ENCODE measurements at regions not wholly inside any gene's neighbourhood (a gene's known extent, or its start where the extent isn't known, plus 50 kb on each side); places are given as distances from the start of the nearest gene placed in this dataset.

GRCh38 chr20:52422574-52423336 lies 231.2 kb upstream of the ZFP64 start:
- no peaks in the 10 kb centered on the region for H3K4me1 Mint-ChIP-seq (ENCODE audit: low read depth, unreplicated experiment)
- H3K9me3 ChIP-seq, result peaks cover 12% of the 10 kb centered on the region; the same call in 1 of the 2 replicates
- peaks cover 12% of the 10 kb centered on the region for H3K27me3 Mint-ChIP-seq (ENCODE audit: insufficient read depth, unreplicated experiment)
- no peaks in the 10 kb centered on the region for H3K27me3 ChIP-seq (replicated peaks; ENCODE audit: control insufficient read depth, insufficient read depth, low read length)
- H3K36me3 Mint-ChIP-seq (ENCODE audit: insufficient read depth, unreplicated experiment), result no peaks in the 10 kb centered on the region
- H3K4me1 ChIP-seq, result no peaks in the 10 kb centered on the region
- ChIA-PET CTCF (no interaction called here), POLR2A (no interaction called here)
- no peak overlapping the region for H3K4me3 Mint-ChIP-seq (ENCODE audit: unreplicated experiment)
- intact Hi-C loops (cut with micrococcal nuclease; ENCODE audit: unreplicated experiment), result no loop called here
- no peak for DNase-seq
- no peaks in the 10 kb centered on the region for H3K36me3 ChIP-seq (ENCODE audit: control insufficient read depth, insufficient read depth, low read length)
- no peak overlapping the region for H3K27ac Mint-ChIP-seq (ENCODE audit: unreplicated experiment)
- TF ChIP-seq, protein P1, sequence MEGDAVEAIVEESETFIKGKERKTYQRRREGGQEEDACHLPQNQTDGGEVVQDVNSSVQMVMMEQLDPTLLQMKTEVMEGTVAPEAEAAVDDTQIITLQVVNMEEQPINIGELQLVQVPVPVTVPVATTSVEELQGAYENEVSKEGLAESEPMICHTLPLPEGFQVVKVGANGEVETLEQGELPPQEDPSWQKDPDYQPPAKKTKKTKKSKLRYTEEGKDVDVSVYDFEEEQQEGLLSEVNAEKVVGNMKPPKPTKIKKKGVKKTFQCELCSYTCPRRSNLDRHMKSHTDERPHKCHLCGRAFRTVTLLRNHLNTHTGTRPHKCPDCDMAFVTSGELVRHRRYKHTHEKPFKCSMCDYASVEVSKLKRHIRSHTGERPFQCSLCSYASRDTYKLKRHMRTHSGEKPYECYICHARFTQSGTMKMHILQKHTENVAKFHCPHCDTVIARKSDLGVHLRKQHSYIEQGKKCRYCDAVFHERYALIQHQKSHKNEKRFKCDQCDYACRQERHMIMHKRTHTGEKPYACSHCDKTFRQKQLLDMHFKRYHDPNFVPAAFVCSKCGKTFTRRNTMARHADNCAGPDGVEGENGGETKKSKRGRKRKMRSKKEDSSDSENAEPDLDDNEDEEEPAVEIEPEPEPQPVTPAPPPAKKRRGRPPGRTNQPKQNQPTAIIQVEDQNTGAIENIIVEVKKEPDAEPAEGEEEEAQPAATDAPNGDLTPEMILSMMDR (IDR thresholded peaks at IDR 0.05; ENCODE audit: insufficient read depth in 1 of 2, low read depth in 1 of 2, low read length in 1 of 2, severe bottlenecking in 1 of 2, unreplicated experiment in 1 of 2), result no peak
- H3K4me3 ChIP-seq (ENCODE audit: low read depth, low read length), result no peak overlapping the region
- H3K9me3 Mint-ChIP-seq (ENCODE audit: unreplicated experiment), result peaks cover 14% of the 10 kb centered on the region
- BruUV-seq (replicated peaks), result no TSS peak

DNA sequence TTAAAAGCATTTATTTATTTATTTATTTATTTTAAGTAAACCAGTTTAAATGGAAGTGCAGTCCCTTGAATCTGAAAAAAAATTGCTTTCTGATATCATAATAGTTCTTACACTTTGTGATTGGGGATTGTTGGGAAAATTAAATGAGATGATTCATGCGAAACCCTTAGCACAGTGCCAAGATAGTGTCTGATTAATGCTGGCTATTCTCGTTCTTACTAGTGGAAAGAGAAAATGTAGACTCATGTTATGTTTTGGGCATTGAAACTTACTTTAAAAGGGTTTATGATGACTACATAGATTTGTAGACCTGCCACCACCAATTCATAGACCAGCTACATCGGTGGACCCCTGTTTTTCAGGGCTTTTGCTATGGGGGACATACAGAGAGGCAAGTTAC lies 229.2 kb upstream of the ZFP64 start:
- CTCF ChIA-PET, result no interaction called here
- Mint-ChIP-seq H3K4me1 (ENCODE audit: low read depth, unreplicated experiment) (no peaks in the 10 kb centered on the region), H3K27ac (ENCODE audit: unreplicated experiment) (no peak overlapping the region), H3K27me3 (ENCODE audit: insufficient read depth, unreplicated experiment) (peaks cover 9% of the 10 kb centered on the region), H3K4me3 (ENCODE audit: unreplicated experiment) (no peak overlapping the region), H3K9me3 (ENCODE audit: unreplicated experiment) (peaks cover 14% of the 10 kb centered on the region), H3K36me3 (ENCODE audit: insufficient read depth, unreplicated experiment) (no peaks in the 10 kb centered on the region)
- TF ChIP-seq, protein P1 (IDR thresholded peaks at IDR 0.05; ENCODE audit: insufficient read depth in 1 of 2, low read depth in 1 of 2, low read length in 1 of 2, severe bottlenecking in 1 of 2, unreplicated experiment in 1 of 2), result no peak
- H3K4me3 ChIP-seq (ENCODE audit: low read depth, low read length), result no peak overlapping the region
- H3K4me1 ChIP-seq, result no peaks in the 10 kb centered on the region
- intact Hi-C loops (cut with micrococcal nuclease; ENCODE audit: unreplicated experiment), result no loop called here
- BruUV-seq (replicated peaks), result no TSS peak
- H3K36me3 ChIP-seq (ENCODE audit: control insufficient read depth, insufficient read depth, low read length), result no peaks in the 10 kb centered on the region
- DNase-seq, result no peak
- H3K9me3 ChIP-seq, result peaks cover 12% of the 10 kb centered on the region; the same call in 1 of the 2 replicates
- POLR2A ChIA-PET, result no interaction called here
- no peaks in the 10 kb centered on the region for H3K27me3 ChIP-seq (replicated peaks; ENCODE audit: control insufficient read depth, insufficient read depth, low read length)

GRCh38 chr20:52419205-52419604 lies 227.6 kb upstream of the ZFP64 start:
- no peaks in the 10 kb centered on the region for H3K27me3 ChIP-seq (replicated peaks; ENCODE audit: control insufficient read depth, insufficient read depth, low read length)
- TF ChIP-seq, protein P1 (IDR thresholded peaks at IDR 0.05; ENCODE audit: insufficient read depth in 1 of 2, low read depth in 1 of 2, low read length in 1 of 2, severe bottlenecking in 1 of 2, unreplicated experiment in 1 of 2), result no peak
- no peak overlapping the region for H3K4me3 Mint-ChIP-seq (ENCODE audit: unreplicated experiment)
- no peak overlapping the region for H3K27ac Mint-ChIP-seq (ENCODE audit: unreplicated experiment)
- peaks cover 6% of the 10 kb centered on the region for H3K27me3 Mint-ChIP-seq (ENCODE audit: insufficient read depth, unreplicated experiment)
- H3K36me3 ChIP-seq (ENCODE audit: control insufficient read depth, insufficient read depth, low read length), result no peaks in the 10 kb centered on the region
- H3K4me3 ChIP-seq (ENCODE audit: low read depth, low read length), result no peak overlapping the region
- H3K9me3 ChIP-seq, result peaks cover 12% of the 10 kb centered on the region; the same call in 1 of the 2 replicates
- peaks cover 14% of the 10 kb centered on the region for H3K9me3 Mint-ChIP-seq (ENCODE audit: unreplicated experiment)
- ChIA-PET POLR2A (no interaction called here), CTCF (no interaction called here)
- H3K4me1 Mint-ChIP-seq (ENCODE audit: low read depth, unreplicated experiment), result no peaks in the 10 kb centered on the region
- intact Hi-C loops (cut with micrococcal nuclease; ENCODE audit: unreplicated experiment), result no loop called here
- H3K4me1 ChIP-seq, result no peaks in the 10 kb centered on the region
- no peak for DNase-seq
- no peaks in the 10 kb centered on the region for H3K36me3 Mint-ChIP-seq (ENCODE audit: insufficient read depth, unreplicated experiment)
- BruUV-seq (replicated peaks), result no TSS peak
